OCI-M1 (cell line): ENCODE measurements at regions not wholly inside any gene's neighbourhood (a gene's known extent, or its start where the extent isn't known, plus 50 kb on each side); places are given as distances from the start of the nearest gene placed in this dataset.
"Not testable (repeated sequence)": the region's sequence is repeated elsewhere in the genome, so short reads cannot be mapped to it uniquely, and the experiment has no call there.

Experiments used
- DNase-seq: peaks from one replicate; lab custom pipeline; 2025; lab: John Stamatoyannopoulos, UW

DNA sequence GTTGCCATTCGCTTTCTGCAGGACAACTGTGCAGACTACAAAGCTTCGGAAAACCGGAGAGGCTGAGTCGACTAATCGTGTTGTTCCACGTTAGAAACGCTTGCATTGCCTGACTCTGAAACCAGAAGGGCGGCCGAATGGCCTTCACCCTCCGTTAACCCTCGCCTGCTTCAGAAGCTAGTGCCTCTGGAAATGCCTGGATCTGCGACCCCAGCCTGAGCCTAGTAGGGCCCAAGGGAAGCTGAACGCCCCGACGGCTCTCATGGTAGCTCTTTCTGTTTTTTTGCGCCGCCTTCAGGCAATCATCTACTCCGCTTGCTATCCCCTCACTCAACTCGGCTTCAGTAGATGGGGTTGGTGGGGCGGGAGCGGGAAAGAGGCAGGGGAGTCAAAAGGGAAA lies 117.3 kb downstream of the PPIAL4A start:
- DNase-seq = not testable (repeated sequence)

DNA sequence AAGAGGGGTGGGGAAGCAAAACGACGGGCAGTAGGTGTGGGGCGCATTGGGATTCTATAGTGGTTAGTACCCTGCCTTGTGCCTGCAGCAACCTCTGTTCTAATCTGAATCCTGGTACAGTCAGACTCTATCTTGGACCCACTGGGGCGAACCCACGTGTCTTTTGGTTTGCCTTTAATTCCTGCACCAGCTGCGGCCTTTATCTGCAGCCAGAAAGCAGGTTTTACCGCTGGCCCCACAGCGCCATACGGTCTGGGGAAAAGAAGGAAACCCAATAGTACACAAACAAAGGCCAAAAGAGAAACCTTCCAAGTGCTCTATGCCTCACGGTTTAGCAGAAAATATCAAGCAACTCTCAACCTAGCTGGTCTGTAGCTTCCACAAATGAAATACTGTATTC lies 118.2 kb downstream of the PPIAL4A start:
- DNase-seq = peak; percentile 77

DNA sequence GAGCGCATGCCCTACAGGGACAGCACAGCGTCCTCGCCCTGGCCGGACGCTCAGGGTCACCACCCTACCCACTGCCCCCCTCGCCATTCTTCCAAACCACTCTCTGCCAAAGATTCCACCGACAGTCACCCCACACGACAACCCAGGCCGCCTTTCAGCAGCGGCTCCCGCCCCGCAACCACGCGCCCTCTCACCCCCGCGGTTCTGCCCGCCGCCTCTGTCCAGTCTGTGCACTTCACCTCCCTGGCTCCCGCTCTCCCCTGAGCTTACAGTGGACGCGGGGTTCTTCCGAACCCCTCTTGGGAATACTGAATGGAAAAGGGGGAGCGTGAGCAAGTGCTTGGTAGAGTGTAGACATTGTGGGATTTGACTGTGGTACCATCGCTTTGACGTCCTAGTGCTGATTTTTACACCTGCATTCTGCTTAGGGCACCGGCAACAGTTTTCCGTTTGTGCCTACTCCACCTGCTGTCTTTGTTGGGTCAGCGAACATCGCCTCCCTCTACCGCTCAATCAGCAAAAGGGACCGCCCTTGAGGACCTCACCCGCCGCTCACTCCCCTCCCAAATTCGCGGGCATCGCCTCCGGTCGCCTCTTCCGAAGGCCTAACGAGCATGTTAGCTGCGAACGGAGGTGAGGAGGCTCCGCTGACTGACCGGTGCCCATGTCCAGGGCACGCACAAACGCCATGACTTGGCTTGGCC lies 119.1 kb downstream of the PPIAL4A start:
- not testable (repeated sequence) for DNase-seq

DNA sequence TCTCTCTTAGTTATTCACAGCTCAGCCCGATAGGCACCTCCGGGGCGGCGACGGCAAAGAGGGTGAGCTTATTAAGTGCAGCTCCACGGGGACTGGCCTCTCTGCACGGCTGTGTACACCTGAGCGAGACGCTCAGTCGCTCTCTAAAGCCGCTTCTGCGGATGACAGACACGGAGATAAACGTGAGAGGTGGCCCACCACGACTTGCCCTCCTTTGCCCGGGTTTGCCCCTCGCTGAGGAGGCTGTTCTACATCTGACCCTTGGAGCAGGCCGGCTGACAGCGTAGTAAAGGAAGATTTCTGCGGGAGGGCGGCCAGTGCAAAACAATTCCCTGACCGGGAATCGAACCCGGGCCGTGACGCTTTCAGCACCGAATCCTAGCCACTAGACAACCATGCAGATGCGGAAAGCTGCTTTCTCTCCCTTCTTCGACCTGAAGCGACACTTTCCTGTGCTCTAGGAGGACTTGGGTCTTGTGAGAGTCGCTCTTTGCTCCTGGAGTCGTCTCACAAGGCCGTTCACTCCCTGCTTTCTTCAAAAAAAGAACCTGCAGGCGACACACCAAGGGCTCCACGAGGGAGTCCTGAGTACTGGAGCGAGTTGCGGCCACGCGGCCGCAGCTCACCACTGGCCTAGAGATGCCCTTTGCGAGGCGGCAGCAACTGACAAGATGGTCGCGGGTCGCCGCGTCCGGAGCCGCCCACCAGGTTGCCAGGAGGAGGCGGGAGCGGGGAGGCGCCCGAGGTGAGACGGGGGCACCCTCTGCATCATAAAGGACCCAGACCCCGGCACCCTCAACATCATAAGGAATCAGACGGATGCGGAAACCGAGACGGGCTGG lies 119.9 kb downstream of the PPIAL4A start:
- DNase-seq = not testable (repeated sequence)

DNA sequence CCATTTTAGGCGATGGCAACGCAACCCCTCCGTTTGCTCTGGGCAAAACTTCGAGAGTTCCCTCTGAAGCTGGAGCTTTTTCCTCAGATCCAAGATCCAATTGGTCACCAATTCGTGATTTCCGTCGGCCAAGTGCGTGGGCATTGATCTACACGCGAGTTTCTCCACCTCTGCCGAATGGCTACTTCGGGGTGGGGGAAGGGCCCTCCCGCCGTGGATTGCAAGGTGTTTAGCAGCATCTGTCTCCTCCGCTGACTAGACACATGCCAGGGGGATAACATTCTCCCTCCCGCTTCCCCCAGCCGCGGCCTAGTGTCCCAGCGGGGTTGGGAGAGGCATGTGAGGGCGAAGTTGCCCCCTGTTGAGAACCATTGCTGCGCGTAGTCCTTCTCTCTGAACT lies 120.6 kb downstream of the PPIAL4A start:
- not testable (repeated sequence) for DNase-seq

DNA sequence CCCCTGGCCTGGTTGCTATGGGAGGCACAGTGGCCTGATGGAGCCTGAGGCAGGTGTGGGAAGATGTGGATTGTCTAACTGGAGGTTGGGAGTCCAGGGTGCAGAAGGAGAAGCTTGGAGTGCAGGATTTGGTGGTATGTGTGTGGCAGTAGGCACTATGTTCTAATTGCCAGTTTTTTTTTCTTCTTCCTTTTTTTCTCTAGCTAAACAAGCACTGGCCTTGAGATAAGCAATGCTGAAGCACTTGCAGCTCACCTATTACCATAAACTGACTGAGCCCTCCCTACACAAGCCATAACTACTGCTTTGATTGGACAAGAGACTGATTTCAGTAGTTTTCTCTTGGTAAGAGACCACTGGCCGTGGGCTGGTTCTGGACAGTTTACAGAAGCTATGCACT lies 123.6 kb downstream of the PPIAL4A start:
- peak; percentile 52 for DNase-seq

DNA sequence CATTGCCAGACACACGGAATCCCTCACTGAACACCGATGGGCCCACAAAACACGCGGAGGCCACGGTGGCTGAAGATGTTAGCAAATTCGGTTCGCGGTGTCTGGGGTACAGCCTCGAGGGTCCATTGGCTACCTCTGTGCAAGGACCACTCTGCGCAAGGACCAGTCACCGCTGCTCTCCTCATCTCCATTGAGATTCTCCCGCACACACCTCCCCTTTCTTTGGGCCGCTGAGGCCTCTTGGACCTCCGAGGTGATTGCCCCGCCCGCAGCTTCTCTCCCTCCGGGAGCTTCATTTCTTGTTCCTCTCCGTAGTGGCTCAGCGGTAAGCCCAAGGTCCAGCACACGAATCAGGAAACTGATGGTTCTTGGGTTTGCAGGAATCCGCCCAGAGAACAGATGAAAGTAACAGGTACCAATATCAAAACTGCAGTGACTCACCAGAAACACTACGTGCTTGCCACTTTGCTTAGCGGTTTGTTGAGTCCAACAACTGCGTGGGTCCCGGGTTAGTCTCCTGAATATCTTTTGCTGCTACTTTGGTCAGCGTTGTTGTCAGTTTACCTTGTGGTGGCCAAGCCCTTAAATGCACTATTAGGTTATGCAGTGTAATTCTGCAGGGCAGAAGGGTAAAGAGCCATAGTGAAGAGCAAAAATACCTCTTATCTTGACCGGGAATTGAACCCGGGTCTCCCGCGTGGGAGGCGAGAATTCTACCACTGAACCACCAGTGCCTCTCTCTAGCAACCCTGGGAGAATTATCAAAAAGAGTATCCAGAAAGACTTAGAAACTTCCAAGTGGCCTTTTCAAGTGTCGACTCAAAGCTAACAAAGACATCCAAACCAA lies 126.8 kb downstream of the PPIAL4A start:
- peak; percentile 95 for DNase-seq

DNA sequence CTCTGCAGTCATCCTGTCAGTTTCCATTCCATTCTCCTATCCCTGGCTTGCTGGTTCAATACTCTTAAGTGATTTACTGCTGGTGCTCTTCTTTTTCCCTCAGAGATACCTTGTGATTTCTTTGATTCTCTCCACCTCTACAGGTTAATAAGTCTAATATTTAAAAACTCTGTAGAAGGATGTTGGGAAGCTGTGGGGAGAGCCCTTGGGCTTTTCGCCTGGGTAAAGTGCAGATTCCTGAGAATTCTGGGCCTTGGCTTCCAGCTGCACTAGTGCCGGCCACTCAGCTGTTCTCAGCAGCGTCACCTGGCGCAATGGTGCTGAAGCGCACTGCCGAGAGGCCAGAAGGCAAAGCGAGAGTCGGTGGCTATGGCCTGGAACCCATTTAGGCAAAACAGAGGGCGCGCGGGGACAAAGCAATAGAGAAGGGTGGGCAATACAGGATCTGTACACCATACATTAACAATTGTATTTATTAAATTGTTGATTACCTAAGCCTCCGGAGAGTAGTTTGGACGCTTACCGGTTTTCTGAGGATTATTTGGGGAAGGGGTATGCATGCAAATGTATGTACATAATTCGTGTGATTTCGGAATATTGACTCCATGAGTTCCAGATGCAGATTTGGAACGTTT lies 130.3 kb downstream of the PPIAL4A start:
- DNase-seq = not testable (repeated sequence)

DNA sequence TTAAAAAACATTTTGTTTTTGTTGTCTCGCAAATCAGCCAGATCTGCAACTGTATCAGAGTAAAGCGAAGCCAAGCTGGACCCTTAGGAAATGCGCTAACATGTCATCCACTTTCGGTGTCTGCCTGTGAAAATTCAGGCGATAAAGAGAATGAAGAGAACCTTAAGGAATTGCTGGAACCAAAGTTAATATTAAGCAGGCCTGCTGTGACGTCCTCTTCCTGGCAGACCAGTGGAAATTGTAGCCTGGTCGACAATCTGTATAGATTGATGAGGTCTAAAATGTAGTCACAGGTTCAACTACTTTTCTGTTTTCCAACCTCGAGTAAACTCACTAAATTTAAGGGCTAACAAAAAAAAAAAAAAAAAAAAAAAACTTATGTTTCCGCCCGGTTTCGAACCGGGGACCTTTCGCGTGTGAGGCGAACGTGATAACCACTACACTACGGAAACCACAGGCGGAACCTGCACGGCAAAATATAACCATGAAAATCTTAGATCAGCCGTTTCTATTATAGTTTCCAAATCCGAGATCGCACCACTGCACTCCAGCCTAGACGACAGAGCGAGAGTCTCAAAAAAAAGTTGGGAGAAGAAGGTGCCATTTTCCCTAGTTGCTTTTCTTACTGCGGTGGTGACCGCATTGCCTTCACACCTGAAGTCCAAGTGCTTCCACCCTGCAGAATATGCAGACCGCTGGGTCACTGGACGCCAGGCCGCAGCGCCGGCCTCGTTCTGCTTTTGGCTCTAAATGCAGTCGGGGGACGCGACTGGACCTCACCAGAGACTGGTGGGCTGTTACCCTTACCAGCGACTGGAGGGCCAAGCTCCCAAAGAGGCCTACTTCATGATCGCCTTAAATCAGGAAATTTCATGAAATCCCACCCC lies 131.0 kb downstream of the PPIAL4A start:
- DNase-seq = peak; percentile 93

DNA sequence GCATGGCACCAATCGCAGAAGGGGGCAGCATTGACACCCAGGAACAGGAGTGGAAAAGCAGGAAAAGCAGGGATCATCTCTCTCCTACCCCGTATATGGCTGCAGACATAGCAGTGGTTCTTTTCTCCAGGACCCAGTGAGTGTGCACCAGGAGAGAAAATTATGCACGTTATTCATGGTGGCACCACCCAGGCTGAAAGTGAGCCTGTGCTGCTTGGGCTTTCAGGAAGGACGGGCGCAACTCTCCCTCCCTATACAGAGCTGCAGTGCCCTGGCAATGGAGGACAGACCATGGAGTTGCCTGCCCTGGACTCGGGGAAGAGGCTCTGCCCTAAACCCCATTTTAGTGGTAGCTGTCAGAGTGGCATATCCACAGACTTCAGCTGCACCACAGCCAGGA lies 132.1 kb downstream of the PPIAL4A start:
- not testable (repeated sequence) for DNase-seq

DNA sequence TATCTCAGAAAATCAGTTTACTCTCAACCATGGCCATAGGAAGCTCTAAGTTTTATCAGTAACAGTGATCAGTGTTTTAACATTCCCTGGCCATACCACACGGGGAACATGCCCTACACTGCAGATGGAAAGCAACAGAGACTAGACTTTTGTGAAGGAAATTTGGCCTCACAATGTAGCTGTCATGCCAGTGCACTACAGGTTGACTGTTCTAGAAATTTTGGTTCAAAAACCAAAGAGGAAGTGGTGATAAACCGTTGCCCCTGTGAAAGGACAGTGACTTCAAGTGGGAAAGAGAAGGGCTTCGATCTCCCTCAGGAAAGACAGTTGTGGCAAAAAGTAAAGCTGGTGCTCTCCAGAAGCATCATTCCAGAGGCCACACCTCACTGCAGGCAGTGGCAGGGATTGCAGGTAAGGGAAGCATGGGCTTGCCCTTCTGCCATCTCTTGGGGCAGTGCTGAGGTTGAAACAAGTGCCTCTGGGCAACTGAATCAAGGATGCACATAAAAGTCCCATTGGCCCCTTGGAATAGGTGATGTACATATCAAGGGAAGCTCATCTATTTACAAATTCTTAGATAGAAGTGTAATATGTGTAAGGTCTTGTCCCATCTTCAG lies 143.4 kb downstream of the PPIAL4A start:
- not testable (repeated sequence) for DNase-seq

DNA sequence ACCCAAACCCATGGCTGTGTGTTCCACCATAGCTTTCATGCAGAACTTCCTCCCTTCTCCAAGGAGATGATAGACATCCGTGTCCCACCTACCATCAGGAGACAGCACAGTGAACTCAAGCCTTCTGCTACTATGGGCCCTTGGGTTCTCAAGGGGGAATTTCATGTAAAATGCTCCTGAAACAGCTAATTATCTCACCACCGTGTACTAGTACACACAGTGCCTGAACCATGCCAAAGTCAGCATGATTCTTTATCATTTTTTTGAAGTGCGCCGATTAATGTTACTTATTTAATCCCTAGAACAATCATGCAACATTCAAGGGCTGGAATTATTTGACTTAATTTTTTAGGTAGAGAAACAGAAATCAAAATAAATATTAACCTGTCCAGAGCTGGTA lies 147.2 kb downstream of the PPIAL4A start:
- DNase-seq = not testable (repeated sequence)

DNA sequence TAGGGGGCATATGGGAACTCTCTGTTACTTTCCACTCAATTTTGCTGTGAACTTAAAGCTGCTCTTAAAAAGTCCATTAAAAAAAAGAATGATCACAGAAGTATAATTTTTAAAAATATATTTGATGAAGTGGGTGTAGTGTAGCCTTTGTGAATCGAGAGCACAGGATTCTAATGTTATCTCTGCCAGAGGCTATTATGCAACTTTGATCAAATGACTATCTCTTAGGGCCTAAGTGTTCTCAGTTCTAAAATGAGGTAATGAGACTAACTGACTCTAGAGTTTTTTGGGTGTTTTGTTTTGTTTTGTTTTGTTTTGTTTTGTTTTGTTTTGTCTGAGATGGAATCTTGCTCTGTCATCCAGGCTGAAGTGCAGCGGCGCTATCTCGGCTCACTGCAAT lies 143.2 kb downstream of the FAM72B start:
- not testable (repeated sequence) for DNase-seq

DNA sequence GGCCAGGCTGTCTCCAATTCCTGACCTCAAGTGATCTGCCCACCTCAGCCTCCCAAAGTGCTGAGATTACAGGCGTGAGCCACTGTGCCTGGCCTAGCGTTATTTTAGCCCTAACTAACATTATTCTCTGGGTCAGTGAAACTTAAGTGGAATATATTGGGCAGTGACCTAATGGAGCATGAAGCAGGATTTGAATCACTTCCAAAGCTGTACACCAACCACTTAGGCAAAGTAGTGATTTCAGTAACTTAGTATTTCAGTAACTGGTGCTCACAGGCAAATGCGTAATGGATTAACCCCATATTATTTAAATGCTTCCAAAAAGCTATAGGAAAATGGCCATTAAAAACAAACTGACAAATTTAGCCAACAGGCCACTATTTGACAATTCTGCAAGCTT lies 142.6 kb downstream of the FAM72B start:
- not testable (repeated sequence) for DNase-seq

DNA sequence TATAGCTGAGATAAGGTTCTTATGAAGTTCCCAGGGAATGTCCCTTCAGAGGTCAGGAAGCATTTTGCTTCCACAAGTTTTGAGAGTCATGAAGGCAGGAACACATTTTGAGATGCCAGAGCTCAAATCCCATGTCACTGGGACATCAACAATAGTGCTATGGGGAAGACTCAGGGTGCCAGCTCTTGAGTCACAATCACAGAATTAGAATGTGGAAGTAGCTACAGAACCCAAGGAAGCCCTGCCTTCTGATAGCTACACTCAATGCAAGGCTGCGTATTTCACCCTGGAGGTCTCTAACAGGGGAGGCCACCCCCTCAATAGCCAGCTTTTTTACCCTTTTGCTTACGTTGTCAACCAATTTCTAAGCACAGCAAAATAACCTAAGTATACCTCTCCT lies 141.3 kb downstream of the FAM72B start:
- DNase-seq = not testable (repeated sequence)

DNA sequence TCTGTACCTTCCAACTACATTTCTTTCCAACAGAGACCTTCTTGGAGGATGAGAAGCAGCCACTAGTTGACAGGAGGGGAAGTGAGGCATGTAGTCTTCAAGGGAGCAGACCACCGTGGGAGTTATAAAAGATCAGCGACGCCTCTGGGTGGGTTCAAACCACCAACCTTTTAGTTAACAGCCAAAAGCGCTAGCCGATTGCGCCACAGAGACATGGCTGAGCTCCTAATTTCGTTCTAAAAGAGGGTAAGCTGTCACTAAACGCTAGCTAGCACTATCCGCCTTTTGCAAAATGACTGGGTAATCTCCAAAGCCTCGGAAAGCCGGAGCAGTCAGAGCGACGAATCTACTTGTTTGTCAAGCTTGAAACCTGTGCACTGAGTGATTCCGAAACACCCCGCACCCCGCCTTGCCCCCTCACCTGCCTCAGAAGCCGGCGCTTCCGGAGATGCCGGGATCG lies 135.8 kb downstream of the FAM72B start:
- not testable (repeated sequence) for DNase-seq

DNA sequence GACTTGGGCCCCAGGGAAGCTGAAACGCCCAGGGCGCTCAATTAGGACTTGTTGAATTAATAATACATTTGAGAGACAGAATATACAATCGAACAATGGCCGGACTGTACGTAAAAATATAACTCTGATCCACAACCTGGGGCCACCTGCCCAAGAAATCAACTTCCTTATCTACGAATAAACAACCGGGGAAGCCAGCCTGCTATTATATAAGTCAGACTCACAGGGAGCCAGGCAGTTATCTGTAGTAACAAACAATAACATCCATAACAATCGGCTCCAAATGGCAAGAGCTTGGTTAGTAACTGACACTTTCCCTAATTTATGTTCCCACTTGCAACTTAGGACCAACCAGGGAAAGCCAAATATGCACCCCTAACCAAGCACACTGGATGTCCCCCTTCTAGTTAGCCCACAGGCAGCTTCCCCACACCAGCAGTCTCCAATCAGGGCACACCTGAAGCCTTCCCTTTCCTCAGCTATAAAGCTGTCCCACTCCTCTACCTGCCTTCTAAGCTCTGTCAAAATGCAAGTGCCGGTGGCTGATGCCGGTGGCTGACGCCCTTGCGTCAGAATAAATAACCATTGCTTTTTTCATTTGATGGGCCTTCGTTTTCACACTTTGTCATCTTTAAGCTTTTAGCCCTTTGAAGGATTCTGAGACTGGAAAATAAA lies 135.2 kb downstream of the FAM72B start:
- DNase-seq = not testable (repeated sequence)

DNA sequence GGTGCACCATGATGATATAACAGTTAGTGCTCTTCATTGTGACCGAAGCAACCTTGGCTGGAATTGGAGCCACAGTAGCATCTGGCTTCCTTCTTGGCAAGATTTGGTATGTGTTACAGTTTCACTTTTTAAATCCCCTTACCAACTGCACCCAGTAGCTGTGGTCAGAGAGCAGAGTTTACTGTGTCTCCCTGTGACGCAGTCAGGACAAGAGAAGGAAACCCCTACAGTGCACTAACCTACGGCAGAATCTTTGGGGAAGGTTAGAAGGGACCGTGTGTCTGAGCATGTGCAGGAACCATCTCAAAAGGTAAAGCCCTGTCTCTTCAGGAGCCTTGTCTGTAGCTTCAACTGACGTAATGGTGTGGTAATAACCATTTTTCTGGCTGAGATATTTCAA lies 134.0 kb downstream of the FAM72B start:
- not testable (repeated sequence) for DNase-seq

DNA sequence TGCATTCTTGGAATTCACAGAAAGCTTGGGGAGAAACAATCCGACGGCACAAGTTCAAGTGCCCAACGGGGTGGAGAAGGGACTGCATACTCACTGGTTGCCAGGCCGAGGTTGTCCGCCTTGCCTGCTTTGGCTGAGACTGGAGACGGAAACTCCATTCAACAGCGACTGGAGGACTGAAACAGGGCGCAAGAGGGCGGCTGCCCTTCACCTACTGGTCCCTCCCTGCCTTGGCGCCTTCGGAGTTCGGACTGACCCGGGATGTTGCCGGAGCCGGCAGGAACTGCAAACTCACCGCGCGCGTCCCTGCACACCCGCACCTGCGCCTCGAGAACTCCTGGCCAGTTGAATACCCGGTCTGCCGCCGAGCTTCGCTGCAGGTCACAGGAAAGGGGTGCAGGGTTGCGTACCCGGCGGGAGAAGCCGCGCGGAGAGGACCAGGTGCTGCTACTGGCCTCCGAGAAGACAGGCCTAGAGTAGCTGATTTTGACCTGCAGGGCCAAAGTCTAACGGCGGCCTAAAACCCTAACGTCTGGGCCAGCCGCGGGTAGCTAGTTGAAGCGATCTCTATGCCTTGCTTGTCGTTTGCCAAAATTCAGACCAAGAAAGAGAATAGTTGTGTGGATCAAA lies 132.9 kb downstream of the FAM72B start:
- not testable (repeated sequence) for DNase-seq
